ENCODE measurements at regions not wholly inside any gene's neighbourhood (a gene's known extent, or its start where the extent isn't known, plus 50 kb on each side); places are given as distances from the start of the nearest gene placed in this dataset.
A peak's percentile ranks its signal among the peaks of the same experiment; 100 is the strongest.

GRCh38 chr4:10982305-10982704, 297.7 kb upstream of the CLNK start:
- DNase-seq (ENCODE audit: low spot score) = no peak

GRCh38 chr4:10981576-10981975, 297.0 kb upstream of the CLNK start:
- no peak for DNase-seq (ENCODE audit: low spot score)

- DNase-seq (ENCODE audit: low spot score) = no peak
Measured at GRCh38 chr4:10981096-10981495, 296.5 kb upstream of the CLNK start.

GRCh38 chr4:10979032-10979431, 294.5 kb upstream of the CLNK start:
- no peak for DNase-seq (ENCODE audit: low spot score)

- no peak for DNase-seq (ENCODE audit: low spot score)
Measured at GRCh38 chr4:10977534-10977933, 293.0 kb upstream of the CLNK start.

- DNase-seq (ENCODE audit: low spot score) = no peak
Measured at GRCh38 chr4:10974371-10974770, 289.8 kb upstream of the CLNK start.

- no peak for DNase-seq (ENCODE audit: low spot score)
Measured at GRCh38 chr4:10973686-10974085, 289.1 kb upstream of the CLNK start.

- no peak for DNase-seq (ENCODE audit: low spot score)
Measured at GRCh38 chr4:10971800-10972401, 287.3 kb upstream of the CLNK start.

- DNase-seq (ENCODE audit: low spot score) = no peak
Measured at GRCh38 chr4:10965196-10965595, 280.6 kb upstream of the CLNK start.

- DNase-seq (ENCODE audit: low spot score) = no peak
Measured at GRCh38 chr4:10963958-10964703, 279.6 kb upstream of the CLNK start.

- DNase-seq (ENCODE audit: low spot score) = no peak
Measured at GRCh38 chr4:10963241-10963640, 278.7 kb upstream of the CLNK start.

GRCh38 chr4:10962246-10962645, 277.7 kb upstream of the CLNK start:
- peak; percentile 69 for DNase-seq (ENCODE audit: low spot score)

GRCh38 chr4:10960389-10960788, 275.8 kb upstream of the CLNK start:
- no peak for DNase-seq (ENCODE audit: low spot score)

- DNase-seq (ENCODE audit: low spot score) = no peak
Measured at GRCh38 chr4:10959586-10959985, 275.0 kb upstream of the CLNK start.

- no peak for DNase-seq (ENCODE audit: low spot score)
Measured at GRCh38 chr4:10958226-10958856, 273.8 kb upstream of the CLNK start.

GRCh38 chr4:10951306-10951705, 266.7 kb upstream of the CLNK start:
- no peak for DNase-seq (ENCODE audit: low spot score)

GRCh38 chr4:10949039-10949733, 264.6 kb upstream of the CLNK start:
- DNase-seq (ENCODE audit: low spot score) = no peak

- no peak for DNase-seq (ENCODE audit: low spot score)
Measured at GRCh38 chr4:10947898-10948297, 263.3 kb upstream of the CLNK start.

GRCh38 chr4:10944321-10944720, 259.8 kb upstream of the CLNK start:
- no peak for DNase-seq (ENCODE audit: low spot score)

GRCh38 chr4:10942156-10942555, 257.6 kb upstream of the CLNK start:
- no peak for DNase-seq (ENCODE audit: low spot score)

- DNase-seq (ENCODE audit: low spot score) = no peak
Measured at GRCh38 chr4:10929818-10930217, 245.2 kb upstream of the CLNK start.

- DNase-seq (ENCODE audit: low spot score) = peak; percentile 15
Measured at GRCh38 chr4:10925996-10926395, 241.4 kb upstream of the CLNK start.

GRCh38 chr4:10924274-10924673, 239.7 kb upstream of the CLNK start:
- DNase-seq (ENCODE audit: low spot score) = no peak
